ACC112 (cell line): ENCODE measurements at regions not wholly inside any gene's neighbourhood (a gene's known extent, or its start where the extent isn't known, plus 50 kb on each side); places are given as distances from the start of the nearest gene placed in this dataset.

Source experiments
- H2AFZ ChIP-seq: fragments of 200-600 bp; sonication (generic); one replicate; pipeline ENCODE4 v1.6.0; 2017; ENCODE audit warnings: antibody characterized with exemption, low read length; ENCODE audit not compliant: unreplicated experiment
- H3K27ac ChIP-seq: fragments of 200-600 bp; sonication (generic); 2 replicates; pipeline ENCODE4 v1.5.1; 2014; ENCODE audit warnings: low read depth, mild to moderate bottlenecking, antibody characterized with exemption, low read length, moderate library complexity
- H3K27me3 ChIP-seq: fragments of 200-600 bp; sonication (generic); 2 replicates; pipeline ENCODE4 v1.6.1; 2014; ENCODE audit warnings: mild to moderate bottlenecking, antibody characterized with exemption, low read length, moderate library complexity, mixed read lengths; ENCODE audit not compliant: insufficient read depth
- H3K36me3 ChIP-seq: fragments of 200-600 bp; sonication (generic); 2 replicates; pipeline ENCODE4 v1.6.1; 2016; ENCODE audit warnings: mild to moderate bottlenecking, antibody characterized with exemption, low read length, moderate library complexity, mixed read lengths; ENCODE audit not compliant: insufficient read depth
- H3K4me1 ChIP-seq: fragments of 200-600 bp; sonication (generic); one replicate; pipeline ENCODE4 v1.6.1; 2016; ENCODE audit warnings: low read length, mixed read lengths; ENCODE audit not compliant: insufficient read depth, unreplicated experiment, control insufficient read depth
- H3K4me3 ChIP-seq: fragments of 200-600 bp; sonication (generic); 2 replicates; pipeline ENCODE4 v1.5.1; 2014; ENCODE audit warnings: mild to moderate bottlenecking, low read depth, low read length
- H3K79me2 ChIP-seq: fragments of 200-600 bp; sonication (generic); one replicate; pipeline ENCODE4 v1.6.0; 2016; ENCODE audit warnings: low read length; ENCODE audit not compliant: control insufficient read depth, unreplicated experiment, insufficient read depth

DNA sequence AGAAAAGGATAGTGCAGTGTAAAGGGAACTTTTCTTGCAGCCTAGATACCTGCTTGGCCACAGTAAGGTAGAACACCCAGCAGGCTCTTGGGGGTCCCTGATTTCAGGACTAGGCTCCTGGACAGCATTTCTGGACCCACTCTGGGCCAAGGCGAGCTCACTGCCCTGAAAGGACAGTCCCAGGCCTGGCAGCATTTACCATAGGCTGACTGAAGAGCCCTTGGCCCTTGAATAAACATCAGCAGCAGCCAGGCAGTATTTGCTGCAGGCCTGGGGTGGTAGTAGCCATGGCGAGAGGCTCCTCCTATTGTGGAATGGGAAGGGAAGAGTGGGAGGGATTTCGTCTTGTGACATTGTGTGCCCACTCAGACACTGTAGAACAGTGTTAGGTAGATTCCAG, 529.2 kb downstream of the TUSC7 start:
- Histone ChIP-seq H3K27me3 (peaks cover 9% of the 10 kb centered on the region), H3K79me2 (no peaks in the 10 kb centered on the region), H3K27ac (no peak overlapping the region), H2AFZ (no peak overlapping the region), H3K36me3 (no peaks in the 10 kb centered on the region), H3K4me3 (no peak overlapping the region), H3K4me1 (no peaks in the 10 kb centered on the region)

GRCh38 chr3:117243657-117244056, 534.1 kb downstream of the TUSC7 start:
- Histone ChIP-seq H2AFZ (no peak overlapping the region), H3K4me1 (no peaks in the 10 kb centered on the region), H3K27me3 (peaks cover 9% of the 10 kb centered on the region), H3K27ac (no peak overlapping the region), H3K79me2 (no peaks in the 10 kb centered on the region), H3K36me3 (no peaks in the 10 kb centered on the region), H3K4me3 (no peak overlapping the region)

DNA sequence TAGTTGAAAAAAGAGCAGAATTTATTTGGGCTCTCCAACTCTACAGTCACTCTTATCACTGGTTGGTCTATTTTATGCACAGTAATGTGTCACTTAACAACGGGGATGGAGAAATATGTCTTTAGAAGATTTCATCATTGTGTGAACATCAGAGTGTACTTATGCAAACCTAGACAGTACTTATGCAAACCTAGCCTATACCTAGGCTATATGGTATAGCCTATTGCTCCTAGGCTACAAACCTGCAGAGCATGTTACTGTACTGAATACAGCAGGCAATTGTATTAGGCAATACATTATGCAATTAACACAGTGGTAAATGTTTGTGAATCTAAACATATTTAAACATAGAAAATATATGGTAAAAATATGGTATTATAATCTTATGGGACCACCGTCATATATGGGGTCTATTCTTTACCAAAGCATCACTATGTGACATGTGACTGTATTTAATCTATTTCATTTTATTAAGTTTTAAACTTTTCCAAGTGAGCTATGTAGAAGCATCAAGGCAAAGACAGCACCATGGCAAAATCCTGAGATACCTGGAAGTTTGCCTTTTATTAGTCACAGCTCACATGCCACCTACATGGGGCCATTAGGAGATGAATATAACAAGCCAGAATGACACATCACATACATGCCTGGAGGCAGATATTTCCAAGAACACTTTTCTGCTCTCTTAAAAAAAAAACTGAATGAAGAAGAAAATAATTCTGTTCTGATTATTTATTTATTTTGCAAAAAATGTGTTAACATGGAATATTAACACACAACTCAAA, 537.4 kb downstream of the TUSC7 start:
- peaks cover 3% of the 10 kb centered on the region for H3K4me1 ChIP-seq
- peaks cover 5% of the 10 kb centered on the region; the same call in 1 of the 2 replicates for H3K27me3 ChIP-seq
- no peak overlapping the region for H3K4me3 ChIP-seq
- no peaks in the 10 kb centered on the region for H3K36me3 ChIP-seq
- H3K27ac ChIP-seq: no peak overlapping the region
- H3K79me2 ChIP-seq: no peaks in the 10 kb centered on the region
- no peak overlapping the region for H2AFZ ChIP-seq

- no peak overlapping the region for H3K27ac ChIP-seq
- H3K36me3 ChIP-seq: no peaks in the 10 kb centered on the region
- no peaks in the 10 kb centered on the region for H3K27me3 ChIP-seq
- peaks cover 11% of the 10 kb centered on the region for H3K4me1 ChIP-seq
- H3K4me3 ChIP-seq: no peak overlapping the region
- no peaks in the 10 kb centered on the region for H3K79me2 ChIP-seq
- no peak overlapping the region for H2AFZ ChIP-seq
Observed at GRCh38 chr3:117248153-117248552, 538.6 kb downstream of the TUSC7 start.

GRCh38 chr3:117252208-117252607, 542.6 kb downstream of the TUSC7 start:
- no peaks in the 10 kb centered on the region for H3K79me2 ChIP-seq
- no peak overlapping the region for H2AFZ ChIP-seq
- H3K4me3 ChIP-seq: no peak overlapping the region
- no peaks in the 10 kb centered on the region for H3K36me3 ChIP-seq
- peak overlapping the region; percentile 33; the same call in 1 of the 2 replicates for H3K27ac ChIP-seq
- H3K27me3 ChIP-seq: no peaks in the 10 kb centered on the region
- H3K4me1 ChIP-seq: peaks cover 11% of the 10 kb centered on the region

DNA sequence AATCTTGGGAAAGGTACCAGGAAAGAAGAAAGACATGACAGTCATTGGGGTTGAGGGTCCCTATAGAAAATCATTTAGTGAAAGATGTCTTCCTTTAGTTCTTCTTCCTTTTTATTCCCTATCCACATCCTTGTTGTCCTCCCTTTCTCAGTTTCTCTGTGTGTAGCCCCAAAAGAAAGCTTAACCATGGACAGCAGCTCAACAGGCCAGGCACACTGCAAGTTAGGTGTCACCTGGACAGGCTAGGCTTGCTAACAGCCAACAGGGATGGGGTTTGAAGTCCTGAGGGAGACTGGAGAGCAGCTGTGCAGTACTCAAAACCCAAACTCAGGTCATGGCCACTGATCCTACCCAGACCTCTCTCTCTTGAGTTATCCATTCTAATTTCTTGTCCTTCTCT, 543.1 kb downstream of the TUSC7 start:
- Histone ChIP-seq H3K4me3 (no peak overlapping the region), H3K4me1 (peaks cover 11% of the 10 kb centered on the region), H3K36me3 (no peaks in the 10 kb centered on the region)

DNA sequence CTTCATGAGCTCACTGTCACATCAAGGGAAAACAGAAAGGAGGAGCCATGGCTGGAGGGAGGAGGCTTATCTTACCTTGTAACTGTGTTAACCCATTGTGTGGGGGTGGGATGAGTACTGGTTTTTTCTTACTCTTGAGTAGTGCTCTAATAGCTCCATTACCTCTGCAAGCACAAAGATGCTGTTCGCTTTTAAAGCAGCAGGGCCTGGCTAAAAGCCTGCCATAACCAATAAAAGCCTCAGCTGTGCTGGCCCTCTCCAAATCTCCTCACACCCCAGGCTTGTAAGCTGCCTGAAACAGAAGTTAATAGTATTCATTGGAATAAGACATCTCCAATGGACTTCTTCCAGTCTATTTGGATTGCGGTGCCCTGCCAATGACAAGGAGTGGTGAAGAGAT, 544.1 kb downstream of the TUSC7 start:
- H3K79me2 ChIP-seq: no peaks in the 10 kb centered on the region
- H2AFZ ChIP-seq: no peak overlapping the region
- no peak overlapping the region for H3K27ac ChIP-seq
- H3K4me1 ChIP-seq: peaks cover 11% of the 10 kb centered on the region
- no peaks in the 10 kb centered on the region for H3K27me3 ChIP-seq
- H3K4me3 ChIP-seq: no peak overlapping the region
- H3K36me3 ChIP-seq: no peaks in the 10 kb centered on the region

More for the DNA sequence above, 543.1 kb downstream of the TUSC7 start:
- no peak overlapping the region for H3K27ac ChIP-seq
- no peaks in the 10 kb centered on the region for H3K79me2 ChIP-seq
- no peak overlapping the region for H2AFZ ChIP-seq
- no peaks in the 10 kb centered on the region for H3K27me3 ChIP-seq

DNA sequence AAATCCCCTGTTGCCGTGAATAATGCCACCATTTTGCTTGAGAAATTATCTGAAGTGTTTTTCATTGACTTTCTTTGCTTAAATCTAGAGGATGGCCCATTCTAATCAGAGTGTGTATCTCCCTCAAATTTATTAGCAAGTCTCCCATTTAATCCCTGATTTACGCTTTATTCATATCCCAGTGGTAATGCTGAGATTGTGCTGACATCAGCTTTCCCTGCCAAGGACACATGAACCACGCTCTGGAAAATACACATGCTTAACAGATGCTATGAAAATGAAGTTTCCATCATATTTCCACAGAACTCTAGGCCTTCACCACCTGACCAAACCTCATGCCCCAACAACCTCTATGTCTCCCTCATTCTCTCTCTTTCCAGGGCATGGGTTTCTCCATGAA, 545.4 kb downstream of the TUSC7 start:
- H3K36me3 ChIP-seq: no peaks in the 10 kb centered on the region
- no peaks in the 10 kb centered on the region for H3K27me3 ChIP-seq
- H3K4me3 ChIP-seq: no peak overlapping the region
- H3K79me2 ChIP-seq: no peaks in the 10 kb centered on the region
- H2AFZ ChIP-seq: no peak overlapping the region
- H3K4me1 ChIP-seq: peaks cover 11% of the 10 kb centered on the region
- no peak overlapping the region for H3K27ac ChIP-seq

DNA sequence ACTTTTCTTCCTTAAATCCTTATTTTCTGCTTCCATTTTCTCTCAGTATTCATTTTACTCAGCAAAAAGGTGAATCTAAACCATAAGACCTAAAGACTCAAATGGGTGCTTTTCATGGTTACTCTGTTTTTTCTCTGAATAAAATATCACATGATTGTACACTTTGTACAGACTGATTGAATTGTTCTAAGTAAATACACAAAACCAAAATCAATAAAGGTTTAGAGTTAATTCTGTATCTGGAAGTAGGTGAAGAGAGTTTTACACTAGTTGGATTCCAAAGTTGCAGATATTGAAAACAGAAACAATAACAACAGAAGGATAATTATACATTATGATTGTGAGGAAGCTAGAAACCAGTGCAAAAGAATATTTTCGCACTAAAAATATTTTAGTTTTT, 546.2 kb downstream of the TUSC7 start:
- Histone ChIP-seq H3K4me1 (peaks cover 11% of the 10 kb centered on the region), H2AFZ (no peak overlapping the region)

GRCh38 chr3:117261983-117262421, 552.4 kb downstream of the TUSC7 start:
- Histone ChIP-seq H3K4me3 (no peak overlapping the region), H2AFZ (no peak overlapping the region), H3K27me3 (no peaks in the 10 kb centered on the region), H3K4me1 (no peaks in the 10 kb centered on the region), H3K27ac (no peak overlapping the region), H3K79me2 (no peaks in the 10 kb centered on the region), H3K36me3 (no peaks in the 10 kb centered on the region)

More for the DNA sequence above, 546.2 kb downstream of the TUSC7 start:
- Histone ChIP-seq H3K27ac (no peak overlapping the region), H3K4me3 (no peak overlapping the region), H3K36me3 (no peaks in the 10 kb centered on the region), H3K27me3 (no peaks in the 10 kb centered on the region), H3K79me2 (no peaks in the 10 kb centered on the region)

DNA sequence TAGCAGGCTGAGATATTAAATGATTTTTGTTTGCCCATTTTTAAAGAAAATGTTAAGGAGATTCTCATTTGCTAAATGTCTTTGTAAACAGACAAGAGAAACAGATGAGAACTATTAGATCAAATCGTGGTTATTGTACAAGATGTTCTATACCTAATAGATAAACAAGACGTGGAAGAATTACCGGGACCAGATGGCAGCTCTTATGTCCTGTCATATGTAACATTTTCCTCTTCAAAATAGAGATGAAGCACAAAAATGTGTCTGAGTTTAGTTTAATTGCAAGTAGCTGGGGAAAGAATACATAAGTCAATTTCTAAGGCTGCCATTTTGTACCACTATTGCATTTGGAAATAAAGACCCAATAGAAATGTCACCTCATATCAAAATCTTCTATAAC, 553.7 kb downstream of the TUSC7 start:
- H3K27ac ChIP-seq: no peak overlapping the region
- no peaks in the 10 kb centered on the region for H3K4me1 ChIP-seq
- no peaks in the 10 kb centered on the region for H3K36me3 ChIP-seq
- H2AFZ ChIP-seq: no peak overlapping the region
- no peaks in the 10 kb centered on the region for H3K27me3 ChIP-seq
- H3K79me2 ChIP-seq: no peaks in the 10 kb centered on the region
- no peak overlapping the region for H3K4me3 ChIP-seq
